ENCODE measurements at regions not wholly inside any gene's neighbourhood (a gene's known extent, or its start where the extent isn't known, plus 50 kb on each side); places are given as distances from the start of the nearest gene placed in this dataset.

GRCh38 chr17:65292430-65292829 is 155.3 kb downstream of the RGS9 start:
- TF ChIP-seq CTCF (IDR thresholded peaks at IDR 0.05) (no peak), POLR2A (IDR thresholded peaks at IDR 0.05) (no peak)
